Spleen (tissue), 11 donors: ENCODE measurements at regions not wholly inside any gene's neighbourhood (a gene's known extent, or its start where the extent isn't known, plus 50 kb on each side); places are given as distances from the start of the nearest gene placed in this dataset.

Experiments
- DNase-seq: peaks from one replicate; pipeline ENCODE4 v3.0.0-alpha.2; 2020
- H3K27ac ChIP-seq, 8 donors: fragments of 200-600 bp; sonication (generic) in 7 of 8; 1 replicate in 4 of 8; 2 replicates in 4 of 8; pipeline versions ENCODE4 v1.5.0 to v1.8.0; 2016 to 2021; ENCODE audit warnings: inconsistent platforms in 4 of 8, mild to moderate bottlenecking in 4 of 8, moderate library complexity in 1 of 8
- H3K27me3 ChIP-seq, 7 donors: fragments of 200-600 bp; sonication (generic) in 6 of 7; replicated peaks in 1 of 7; 1 replicate in 4 of 7; 2 replicates in 3 of 7; pipeline versions ENCODE4 v1.5.0 to v1.8.0; 2016 to 2021; ENCODE audit warnings: inconsistent platforms in 3 of 7, mild to moderate bottlenecking in 1 of 7
- H3K36me3 ChIP-seq, 6 donors: fragments of 200-600 bp; sonication (generic) in 5 of 6; 1 replicate in 4 of 6; 2 replicates in 2 of 6; pipeline versions ENCODE4 v1.5.0 to v1.8.0; 2016 to 2021; ENCODE audit warnings: inconsistent platforms in 2 of 6
- H3K4me1 ChIP-seq, 6 donors: fragments of 200-600 bp; sonication (generic) in 5 of 6; 1 replicate in 3 of 6; 2 replicates in 3 of 6; pipeline versions ENCODE4 v1.5.0 to v1.8.0; 2016 to 2021; ENCODE audit warnings: inconsistent platforms in 3 of 6
- H3K4me3 ChIP-seq, 8 donors: fragments of 200-600 bp; sonication (generic) in 7 of 8; 1 replicate in 4 of 8; 2 replicates in 4 of 8; pipeline versions ENCODE4 v1.5.0 to v1.8.0; 2016 to 2021; ENCODE audit warnings: inconsistent platforms in 4 of 8, mild to moderate bottlenecking in 4 of 8, moderate library complexity in 2 of 8
- H3K9me3 ChIP-seq, 8 donors: fragments of 200-600 bp; sonication (generic) in 7 of 8; 1 replicate in 4 of 8; 2 replicates in 4 of 8; pipeline versions ENCODE4 v1.5.0 to v1.8.0; 2016 to 2021; ENCODE audit warnings: inconsistent platforms in 4 of 8
- POLR2A ChIP-seq, 3 donors: fragments of 450-650 bp; IDR thresholded peaks; one replicate each; pipeline ENCODE4 v1.5.1; 2017; ENCODE audit warnings: antibody characterized with exemption in 3 of 3, mild to moderate bottlenecking in 1 of 3
- POLR2AphosphoS5 ChIP-seq, 3 donors: sonication (generic); formaldehyde crosslinking; IDR thresholded peaks; one replicate each; pipeline ENCODE4 v1.5.1; 2017; ENCODE audit warnings: antibody characterized with exemption in 3 of 3
- WGBS, 5 donors: extraction: QIAGEN DNeasy Blood & Tissue Kit in 3 of 5; methylation state at CpG; one replicate each; pipeline versions ENCODE4 v1.1.5 to v1.1.7; 2013 to 2018; 5-methylcytosine and 5-hydroxymethylcytosine counted together
- intact Hi-C: fragments of 100-400 bp; cut with DNase I; formaldehyde crosslinking; loops from one replicate; pipeline ENCODE4 v1.15.0; 2023; ENCODE audit warnings: low total_unique reads
- TF ChIP-seq, protein P1 (sequence below), 11 experiments: fragments of 200-600 bp in 7 of 11; fragments of 450-650 bp in 4 of 11; sonication (generic) in 4 of 11; IDR thresholded peaks in 8 of 11; conservative IDR thresholded peaks in 3 of 11; 1 replicate in 7 of 11; 2 replicates in 4 of 11; pipeline versions ENCODE4 v1.4.0 to v1.8.0; 2016 to 2021; ENCODE audit warnings: antibody characterized with exemption in 11 of 11, inconsistent platforms in 4 of 11, mild to moderate bottlenecking in 1 of 11
- donor health status: healthy with polysubstance abuse.
- donor health status: DM: no; HTN: no; CAD: no; lungs with moderate emphysema.
- donor health status: DM: no; HTN: no; CAD: no.
- donor health status: Bipolar disorder and iron deficiency.
- donor health status: healthy.
- donor health status: DM: no; HTN: no; CAD: no.
- donor health status: DM: yes; HTN: yes; CAD: no.

DNA sequence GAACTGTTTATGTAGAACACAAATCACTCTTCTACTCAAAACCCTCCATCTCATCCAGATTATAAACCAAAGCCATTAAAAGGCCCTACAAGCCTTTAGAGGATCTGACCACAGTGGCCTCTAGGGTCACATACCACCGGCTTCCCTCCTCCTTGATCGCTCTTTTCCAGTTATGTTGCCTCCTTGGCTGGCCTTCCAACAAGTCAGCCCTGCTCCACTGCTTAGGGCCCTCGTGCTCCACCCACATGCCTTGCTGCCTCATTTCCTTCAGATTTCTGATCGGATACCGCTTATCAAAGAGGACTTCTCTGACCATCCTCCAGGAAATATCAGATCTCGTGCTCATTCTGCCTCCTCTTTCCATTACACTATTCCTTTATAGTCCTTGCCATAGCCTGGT lies 139.4 kb upstream of the RAI14 start:
- Histone ChIP-seq H3K27me3 (peaks cover 0 to 5% (median 0%) of the 10 kb centered on the region in 7 donors), H3K9me3 (no peaks in the 10 kb centered on the region), H3K27ac (peak overlapping the region in 2 of 8 donors; percentile 14 to 43), H3K4me3 (no peak overlapping the region), H3K36me3 (no peaks in the 10 kb centered on the region), H3K4me1 (peaks cover 0 to 4% (median 0%) of the 10 kb centered on the region in 6 donors)
- no peak for DNase-seq
- WGBS, 5 donors = 70 to 82% (median 77%) methylated on average over 6 of the region's 6 CpGs
- TF ChIP-seq POLR2AphosphoS5 (IDR thresholded peaks at IDR 0.05) (no peak), POLR2A (IDR thresholded peaks at IDR 0.05) (no peak)
- TF ChIP-seq, protein P1, sequence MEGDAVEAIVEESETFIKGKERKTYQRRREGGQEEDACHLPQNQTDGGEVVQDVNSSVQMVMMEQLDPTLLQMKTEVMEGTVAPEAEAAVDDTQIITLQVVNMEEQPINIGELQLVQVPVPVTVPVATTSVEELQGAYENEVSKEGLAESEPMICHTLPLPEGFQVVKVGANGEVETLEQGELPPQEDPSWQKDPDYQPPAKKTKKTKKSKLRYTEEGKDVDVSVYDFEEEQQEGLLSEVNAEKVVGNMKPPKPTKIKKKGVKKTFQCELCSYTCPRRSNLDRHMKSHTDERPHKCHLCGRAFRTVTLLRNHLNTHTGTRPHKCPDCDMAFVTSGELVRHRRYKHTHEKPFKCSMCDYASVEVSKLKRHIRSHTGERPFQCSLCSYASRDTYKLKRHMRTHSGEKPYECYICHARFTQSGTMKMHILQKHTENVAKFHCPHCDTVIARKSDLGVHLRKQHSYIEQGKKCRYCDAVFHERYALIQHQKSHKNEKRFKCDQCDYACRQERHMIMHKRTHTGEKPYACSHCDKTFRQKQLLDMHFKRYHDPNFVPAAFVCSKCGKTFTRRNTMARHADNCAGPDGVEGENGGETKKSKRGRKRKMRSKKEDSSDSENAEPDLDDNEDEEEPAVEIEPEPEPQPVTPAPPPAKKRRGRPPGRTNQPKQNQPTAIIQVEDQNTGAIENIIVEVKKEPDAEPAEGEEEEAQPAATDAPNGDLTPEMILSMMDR (IDR thresholded peaks at IDR 0.05 in 8 of 11, conservative IDR thresholded peaks at IDR 0.05 in 3 of 11) = no peak
- intact Hi-C loops = no loop called here

DNA sequence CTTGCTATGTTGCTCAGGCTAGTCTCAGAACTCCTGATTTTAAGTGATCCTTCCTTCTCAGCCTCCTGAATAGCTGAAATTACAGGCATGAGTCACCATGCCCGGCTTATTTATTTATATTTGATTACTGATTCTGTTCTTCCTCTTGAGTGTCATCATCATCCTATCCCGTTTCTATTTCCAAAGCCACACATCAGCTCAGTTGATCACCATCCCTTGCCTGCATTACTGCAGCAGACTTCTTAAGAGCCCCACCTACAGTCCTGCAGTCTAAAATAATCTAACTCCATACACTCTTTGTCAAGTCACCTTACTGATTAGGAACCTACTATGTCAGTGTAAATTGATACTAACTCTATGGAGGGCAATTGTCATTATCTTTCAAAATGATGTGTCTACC lies 138.9 kb upstream of the RAI14 start:
- no peak overlapping the region for H3K27ac ChIP-seq
- no peak for TF ChIP-seq POLR2A (IDR thresholded peaks at IDR 0.05)
- TF ChIP-seq, protein P1 (IDR thresholded peaks at IDR 0.05 in 8 of 11, conservative IDR thresholded peaks at IDR 0.05 in 3 of 11) = no peak
- no peak for TF ChIP-seq POLR2AphosphoS5 (IDR thresholded peaks at IDR 0.05)
- intact Hi-C loops = no loop called here

DNA sequence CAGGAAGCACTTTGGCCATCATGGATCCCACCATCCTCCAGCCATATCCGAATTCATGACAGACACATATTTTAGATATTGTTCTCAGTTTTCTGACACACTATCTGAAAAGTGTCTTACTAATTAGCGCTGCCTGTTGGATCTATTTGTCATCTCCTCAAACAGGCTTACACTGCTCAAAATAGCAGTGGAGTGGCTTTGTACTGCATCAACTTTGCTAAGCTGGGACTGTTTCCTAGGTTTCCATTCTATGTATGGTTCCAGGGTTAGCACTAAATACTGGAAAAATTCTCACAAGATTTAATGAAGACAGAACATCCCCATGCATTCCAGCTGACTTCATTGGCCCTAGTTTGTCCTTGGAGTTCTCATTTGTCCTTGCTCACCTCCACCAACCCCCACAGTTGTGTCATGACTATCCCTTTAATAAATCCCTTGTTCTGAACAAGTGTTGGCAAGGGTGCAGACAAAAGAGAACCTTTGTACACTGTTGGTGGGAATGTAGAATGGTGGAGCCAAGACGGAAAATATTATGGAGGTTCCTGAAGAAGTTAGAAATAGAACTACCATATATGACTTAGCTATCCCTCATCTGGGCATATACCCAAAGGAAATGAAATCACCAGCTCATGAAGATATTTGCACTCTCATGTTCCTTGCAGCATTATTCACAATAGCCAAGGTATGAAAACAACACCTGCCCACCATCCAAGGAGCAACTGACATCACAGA lies 136.5 kb upstream of the RAI14 start:
- TF ChIP-seq POLR2A (IDR thresholded peaks at IDR 0.05) (no peak), POLR2AphosphoS5 (IDR thresholded peaks at IDR 0.05) (no peak)
- H3K36me3 ChIP-seq = no peaks in the 10 kb centered on the region
- peaks cover 6 to 22% (median 15%) of the 10 kb centered on the region in 6 donors for H3K4me1 ChIP-seq
- no peak for DNase-seq
- intact Hi-C loops = loop anchor here (5.0 to 10.0 kb wide), 2 partner anchors 135 to 378 kb away; partner anchors contain the start of gene RAI14
- H3K27ac ChIP-seq = no peak overlapping the region
- no peak overlapping the region for H3K4me3 ChIP-seq
- no peaks in the 10 kb centered on the region for H3K9me3 ChIP-seq
- peaks cover 0 to 5% (median 0%) of the 10 kb centered on the region in 7 donors for H3K27me3 ChIP-seq
- 26 to 86% (median 29%) methylated on average over 3 of the region's 3 CpGs for WGBS, 5 donors

More for the DNA sequence above, 138.9 kb upstream of the RAI14 start:
- Histone ChIP-seq H3K36me3 (no peaks in the 10 kb centered on the region), H3K9me3 (no peaks in the 10 kb centered on the region), H3K27me3 (peaks cover 0 to 5% (median 0%) of the 10 kb centered on the region in 7 donors), H3K4me1 (peaks cover 0 to 4% (median 0%) of the 10 kb centered on the region in 6 donors), H3K4me3 (no peak overlapping the region)
- DNase-seq = no peak
- WGBS, 5 donors = 38 to 60% (median 55%) methylated on average over 2 of the region's 2 CpGs

DNA sequence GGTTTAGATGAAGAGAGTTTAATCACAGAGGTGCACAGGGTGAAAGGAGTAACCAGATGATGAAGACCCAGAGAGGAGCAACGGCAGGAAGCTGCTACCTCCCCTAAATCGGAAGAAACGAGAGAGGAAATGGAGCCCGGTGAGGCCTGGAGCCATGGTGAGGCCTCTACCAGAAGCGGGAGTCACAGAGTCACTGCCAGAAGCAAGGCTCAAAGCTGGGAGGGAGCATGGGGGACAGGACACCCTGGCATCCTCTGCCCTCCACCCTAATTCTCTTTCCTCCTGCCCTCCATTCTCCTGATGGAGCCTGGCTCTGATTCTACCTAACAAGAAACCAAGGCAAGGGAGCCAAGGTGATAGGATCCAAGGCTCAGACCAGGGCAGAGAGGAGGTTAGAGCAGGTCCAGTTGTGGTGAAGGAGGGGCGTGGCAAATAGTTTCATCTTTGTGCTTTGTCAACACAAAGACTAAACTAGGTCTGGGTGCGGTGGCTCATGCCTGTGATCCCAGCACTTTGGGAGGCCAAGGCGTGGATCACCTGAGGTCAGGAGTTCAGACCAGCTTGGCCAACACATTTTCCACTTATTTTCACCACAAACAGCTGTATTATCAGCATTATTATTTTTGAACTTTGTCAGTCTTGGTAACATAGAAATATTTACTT lies 134.4 kb upstream of the RAI14 start:
- Histone ChIP-seq H3K27ac (no peak overlapping the region), H3K36me3 (no peaks in the 10 kb centered on the region), H3K9me3 (no peaks in the 10 kb centered on the region), H3K4me1 (peaks cover 8 to 31% (median 17%) of the 10 kb centered on the region in 6 donors), H3K4me3 (no peak overlapping the region), H3K27me3 (peaks cover 0 to 3% (median 0%) of the 10 kb centered on the region in 7 donors)
- intact Hi-C loops = loop anchor here (5.0 to 10.0 kb wide), 2 partner anchors 133 to 376 kb away; partner anchors contain the start of gene RAI14
- DNase-seq = no peak
- TF ChIP-seq, protein P1 (IDR thresholded peaks at IDR 0.05 in 8 of 11, conservative IDR thresholded peaks at IDR 0.05 in 3 of 11) = no peak
- TF ChIP-seq POLR2AphosphoS5 (IDR thresholded peaks at IDR 0.05) (no peak), POLR2A (IDR thresholded peaks at IDR 0.05) (no peak)
- WGBS, 5 donors = 75 to 83% (median 79%) methylated on average over 8 of the region's 8 CpGs
